ENCODE measurements at regions not wholly inside any gene's neighbourhood (a gene's known extent, or its start where the extent isn't known, plus 50 kb on each side); places are given as distances from the start of the nearest gene placed in this dataset.

GRCh38 chr4:176896211-176896610 lies 103.5 kb upstream of the VEGFC start:
- no peak for DNase-seq
- Mint-ChIP-seq H3K9me3 (no peaks in the 10 kb centered on the region), H3K27me3 (ENCODE audit: low read depth in 3 of 3) (no peaks in the 10 kb centered on the region), H3K4me1 (no peaks in the 10 kb centered on the region), H3K36me3 (no peaks in the 10 kb centered on the region), H3K27ac (no peak overlapping the region), H3K4me3 (no peak overlapping the region)
- intact Hi-C loops (cut with micrococcal nuclease): no loop called here
- Histone ChIP-seq H3K79me2 (ENCODE audit: insufficient read depth, low read length) (no peaks in the 10 kb centered on the region), H3K36me3 (replicated peaks in 1 of 2; ENCODE audit: control insufficient read depth in 1 of 2, insufficient read depth in 2 of 2, low read length in 2 of 2) (no peaks in the 10 kb centered on the region), H3K4me2 (replicated peaks; ENCODE audit: extremely low read depth, low read length, poor library complexity, severe bottlenecking) (no peak overlapping the region), H4K20me1 (ENCODE audit: insufficient read depth, low read length) (no peaks in the 10 kb centered on the region), H3K27me3 (ENCODE audit: control insufficient read depth in 2 of 2, insufficient read depth in 2 of 2, low read length in 2 of 2) (no peaks in the 10 kb centered on the region), H3K9me3 (replicated peaks in 1 of 2; ENCODE audit: control insufficient read depth in 1 of 2, insufficient read depth in 1 of 2, low read length in 2 of 2) (no peaks in the 10 kb centered on the region), H3K27ac (ENCODE audit: low read depth in 1 of 2, low read length in 2 of 2) (no peak overlapping the region), H3K4me1 (ENCODE audit: control insufficient read depth in 1 of 2, insufficient read depth in 2 of 2, low read length in 2 of 2) (no peaks in the 10 kb centered on the region), H3K4me3 (replicated peaks in 1 of 3; ENCODE audit: low read depth in 2 of 3, low read length in 3 of 3) (no peak overlapping the region), H2AFZ (ENCODE audit: insufficient read depth, low read depth, low read length, poor library complexity, severe bottlenecking) (no peak overlapping the region), H3K9ac (ENCODE audit: insufficient read depth, low read length, poor library complexity, severe bottlenecking) (no peak overlapping the region)
- TF ChIP-seq CTCF (IDR thresholded peaks at IDR 0.05): no peak
- no CpG with 5 or more reads among the region's 5 CpGs for WGBS (ENCODE audit: insufficient coverage)

- Mint-ChIP-seq H3K4me1 (no peaks in the 10 kb centered on the region), H3K36me3 (no peaks in the 10 kb centered on the region), H3K27me3 (ENCODE audit: low read depth in 3 of 3) (peaks cover 0 to 1% (median 0%) of the 10 kb centered on the region in 3 donors), H3K4me3 (no peak overlapping the region), H3K9me3 (no peaks in the 10 kb centered on the region), H3K27ac (no peak overlapping the region)
- Histone ChIP-seq H3K79me2 (ENCODE audit: insufficient read depth, low read length) (no peaks in the 10 kb centered on the region), H3K4me3 (replicated peaks in 1 of 3; ENCODE audit: low read depth in 2 of 3, low read length in 3 of 3) (no peak overlapping the region), H3K9me3 (replicated peaks in 1 of 2; ENCODE audit: control insufficient read depth in 1 of 2, insufficient read depth in 1 of 2, low read length in 2 of 2) (no peaks in the 10 kb centered on the region), H3K36me3 (replicated peaks in 1 of 2; ENCODE audit: control insufficient read depth in 1 of 2, insufficient read depth in 2 of 2, low read length in 2 of 2) (no peaks in the 10 kb centered on the region), H3K9ac (ENCODE audit: insufficient read depth, low read length, poor library complexity, severe bottlenecking) (no peak overlapping the region), H4K20me1 (ENCODE audit: insufficient read depth, low read length) (no peaks in the 10 kb centered on the region), H3K27ac (ENCODE audit: low read depth in 1 of 2, low read length in 2 of 2) (no peak overlapping the region), H3K4me1 (ENCODE audit: control insufficient read depth in 1 of 2, insufficient read depth in 2 of 2, low read length in 2 of 2) (no peaks in the 10 kb centered on the region), H3K27me3 (ENCODE audit: control insufficient read depth in 2 of 2, insufficient read depth in 2 of 2, low read length in 2 of 2) (no peaks in the 10 kb centered on the region), H2AFZ (ENCODE audit: insufficient read depth, low read depth, low read length, poor library complexity, severe bottlenecking) (no peak overlapping the region), H3K4me2 (replicated peaks; ENCODE audit: extremely low read depth, low read length, poor library complexity, severe bottlenecking) (no peak overlapping the region)
- no peak for DNase-seq
- 33% methylated on average over 2 of the region's 2 CpGs for WGBS (ENCODE audit: insufficient coverage)
- no peak for TF ChIP-seq CTCF (IDR thresholded peaks at IDR 0.05)
- intact Hi-C loops (cut with micrococcal nuclease): no loop called here
These were observed 104.5 kb upstream of the VEGFC start for GRCh38 chr4:176897226-176897625.

Data from CD14-positive monocyte (primary cell).